H1 (cell line): ENCODE measurements at regions not wholly inside any gene's neighbourhood (a gene's known extent, or its start where the extent isn't known, plus 50 kb on each side); places are given as distances from the start of the nearest gene placed in this dataset.

Experiments
- CTCF ChIA-PET: fragments of 300-600 bp; sonication (Branson Sonifier 250); formaldehyde crosslinking; loops from one replicate; lab custom pipeline; 2021; ENCODE audit not compliant: partially characterized antibody; lab: Charles Lee
- POLR2A ChIA-PET: fragments of 300-600 bp; sonication (Branson Sonifier 250); formaldehyde crosslinking; loops from one replicate; lab custom pipeline; 2021; ENCODE audit warnings: inconsistent platforms; ENCODE audit not compliant: partially characterized antibody; lab: Charles Lee
- DNase-seq, 2 experiments: peaks; one replicate each; pipeline versions ENCODE4 v3.0.0 to v3.0.0-alpha.2; 2010 to 2022; ENCODE audit warnings: low spot score in 2 of 2, low read depth in 1 of 2, mixed read lengths in 1 of 2
- FAIRE-seq: peaks from 2 replicates; lab custom pipeline; 2011; peaks lifted over from hg19 to GRCh38; lab: Jason Lieb, UNC
- H2AFZ ChIP-seq: 2 replicates; pipeline ENCODE4 v1.8.1; 2012; ENCODE audit warnings: low read length, inconsistent platforms
- H2AK5ac ChIP-seq: 2 replicates; pipeline ENCODE4 v1.6.1; 2013; ENCODE audit warnings: low read depth, low read length
- H2BK120ac ChIP-seq: replicated peaks from 2 replicates; pipeline ENCODE3; 2013; ENCODE audit warnings: low read depth, low read length, inconsistent platforms
- H2BK12ac ChIP-seq: 2 replicates; pipeline ENCODE4 v1.6.1; 2013; ENCODE audit warnings: low read depth, low read length
- H2BK15ac ChIP-seq: 2 replicates; pipeline ENCODE4 v1.6.1; 2013; ENCODE audit warnings: low read length
- H2BK20ac ChIP-seq: 2 replicates; pipeline ENCODE4 v1.6.1; 2013; ENCODE audit warnings: low read length
- H2BK5ac ChIP-seq: 2 replicates; pipeline ENCODE4 v1.6.1; 2013; ENCODE audit warnings: low read depth, low read length
- H3K14ac ChIP-seq: 2 replicates; pipeline ENCODE4 v1.6.1; 2013; ENCODE audit warnings: inconsistent platforms; ENCODE audit not compliant: insufficient read length
- H3K18ac ChIP-seq: 2 replicates; pipeline ENCODE4 v1.6.1; 2013; ENCODE audit warnings: low read length; ENCODE audit errors: extremely low read depth
- H3K23ac ChIP-seq: 2 replicates; pipeline ENCODE4 v1.6.1; 2013; ENCODE audit warnings: inconsistent platforms; ENCODE audit not compliant: insufficient read length
- H3K23me2 ChIP-seq: 2 replicates; pipeline ENCODE4 v1.6.1; 2013; ENCODE audit warnings: low read depth, low read length
- H3K27ac ChIP-seq: 2 replicates; pipeline ENCODE4 v1.6.1; 2011; ENCODE audit warnings: low read depth, low read length, inconsistent platforms
- H3K27me3 ChIP-seq, 4 experiments: replicated peaks in 1 of 4; 1 replicate in 1 of 4; 2 replicates in 3 of 4; pipeline versions ENCODE4 v1.6.1 to v1.8.1; 2011 to 2013; ENCODE audit warnings: low read length in 3 of 4, mild to moderate bottlenecking in 3 of 4, inconsistent platforms in 2 of 4, mixed read lengths in 2 of 4, moderate library complexity in 1 of 4; ENCODE audit not compliant: control insufficient read depth in 3 of 4, insufficient read depth in 3 of 4; ENCODE audit errors: extremely low read depth in 1 of 4
- H3K36me3 ChIP-seq, 4 experiments: 2 replicates each; pipeline versions ENCODE4 v1.6.1 to v1.8.1; 2011 to 2013; ENCODE audit warnings: mild to moderate bottlenecking in 4 of 4, low read length in 3 of 4, moderate library complexity in 2 of 4, control low read depth in 1 of 4, inconsistent platforms in 1 of 4; ENCODE audit not compliant: insufficient read depth in 4 of 4, control insufficient read depth in 2 of 4
- H3K4ac ChIP-seq: replicated peaks from 2 replicates; pipeline ENCODE3; 2013; ENCODE audit warnings: low read length, low read depth, mixed read lengths, inconsistent platforms; ENCODE audit not compliant: insufficient read length
- H3K4me1 ChIP-seq, 4 experiments: replicated peaks in 1 of 4; 1 replicate in 1 of 4; 2 replicates in 3 of 4; pipeline versions ENCODE4 v1.6.1 to v1.8.1; 2011 to 2013; ENCODE audit warnings: low read length in 3 of 4, inconsistent platforms in 2 of 4, mixed read lengths in 1 of 4; ENCODE audit not compliant: insufficient read depth in 4 of 4, control insufficient read depth in 3 of 4
- H3K4me2 ChIP-seq, 2 experiments: 2 replicates each; pipeline versions ENCODE4 v1.6.1 to v1.8.1; 2011 to 2013; ENCODE audit warnings: low read depth in 2 of 2, low read length in 2 of 2, control low read depth in 1 of 2, inconsistent platforms in 1 of 2, mild to moderate bottlenecking in 1 of 2; ENCODE audit not compliant: insufficient read depth in 1 of 2
- H3K4me3 ChIP-seq, 4 experiments: fragments of 200-600, 300-600 bp in 1 of 4; sonication (generic), shearing (Covaris generic), sonication (Bioruptor Twin) in 1 of 4; 2 replicates each; pipeline versions ENCODE4 v1.5.1 to v1.8.1; 2011 to 2016; ENCODE audit warnings: low read length in 4 of 4, low read depth in 3 of 4, control low read depth in 2 of 4, inconsistent platforms in 2 of 4, mild to moderate bottlenecking in 2 of 4, mixed read lengths in 1 of 4, moderate library complexity in 1 of 4; ENCODE audit not compliant: insufficient read depth in 2 of 4; ENCODE audit errors: extremely low read depth in 1 of 4
- H3K56ac ChIP-seq: replicated peaks from 2 replicates; pipeline ENCODE3; 2013; ENCODE audit warnings: low read depth, mild to moderate bottlenecking, mixed read lengths, low read length, inconsistent platforms; ENCODE audit not compliant: insufficient read length
- H3K79me1 ChIP-seq: 2 replicates; pipeline ENCODE4 v1.6.1; 2013; ENCODE audit warnings: low read depth, low read length, control low read depth
- H3K79me2 ChIP-seq, 2 experiments: 2 replicates each; pipeline versions ENCODE4 v1.6.1 to v1.8.1; 2012 to 2013; ENCODE audit warnings: low read length in 2 of 2, mild to moderate bottlenecking in 2 of 2, inconsistent platforms in 1 of 2; ENCODE audit not compliant: insufficient read depth in 2 of 2, control insufficient read depth in 1 of 2
- H3K9ac ChIP-seq, 4 experiments: replicated peaks in 1 of 4; 1 replicate in 1 of 4; 2 replicates in 3 of 4; pipeline versions ENCODE4 v1.6.1 to v1.8.1; 2011 to 2013; ENCODE audit warnings: low read depth in 3 of 4, low read length in 3 of 4, control low read depth in 2 of 4, mild to moderate bottlenecking in 2 of 4, moderate library complexity in 2 of 4, inconsistent platforms in 1 of 4; ENCODE audit errors: extremely low read depth in 1 of 4
- H3K9me3 ChIP-seq, 2 experiments: 2 replicates each; pipeline versions ENCODE4 v1.6.1 to v1.8.1; 2012 to 2013; ENCODE audit warnings: mild to moderate bottlenecking in 2 of 2, moderate library complexity in 2 of 2, control low read depth in 1 of 2, inconsistent platforms in 1 of 2, low read depth in 1 of 2, low read length in 1 of 2, mixed read lengths in 1 of 2; ENCODE audit not compliant: insufficient read depth in 2 of 2
- H4K20me1 ChIP-seq, 2 experiments: replicated peaks in 1 of 2; 2 replicates each; pipeline versions ENCODE3 to v1.8.1; 2011 to 2013; ENCODE audit warnings: inconsistent platforms in 2 of 2, low read length in 2 of 2, mild to moderate bottlenecking in 1 of 2; ENCODE audit not compliant: insufficient read depth in 2 of 2, control insufficient read depth in 1 of 2
- H4K5ac ChIP-seq: 2 replicates; pipeline ENCODE4 v1.6.1; 2013; ENCODE audit warnings: low read length, low read depth, mixed read lengths, inconsistent platforms; ENCODE audit not compliant: insufficient read length
- H4K8ac ChIP-seq: 2 replicates; pipeline ENCODE4 v1.8.0; 2013; ENCODE audit warnings: mild to moderate bottlenecking, moderate library complexity, low read length, inconsistent platforms; ENCODE audit not compliant: insufficient read depth; ENCODE audit errors: extremely low read depth
- H4K91ac ChIP-seq: replicated peaks from 2 replicates; pipeline ENCODE3; 2013; ENCODE audit warnings: low read length, mixed read lengths, inconsistent platforms; ENCODE audit not compliant: insufficient read length
- POU5F1 ChIP-seq: IDR thresholded peaks from 2 replicates; pipeline ENCODE4 v1.6.1; 2011; ENCODE audit warnings: low read depth, mild to moderate bottlenecking, low read length, moderate library complexity
- WGBS, 2 experiments: shearing (Covaris generic) in 1 of 2; methylation state at CpG; one replicate each; pipeline versions ENCODE4 v1.1.6 to v1.1.7; 2013 to 2015; ENCODE audit warnings: low lambda C conversion rate in 2 of 2, mixed read lengths in 2 of 2, inconsistent platforms in 1 of 2, low coverage in 1 of 2, missing lambda C conversion rate in 1 of 2; ENCODE audit not compliant: insufficient replicate concordance in 2 of 2, insufficient coverage in 1 of 2, insufficient read length in 1 of 2; ENCODE audit errors: extremely low coverage in 1 of 2, missing lambda C conversion rate in 1 of 2; 5-methylcytosine and 5-hydroxymethylcytosine counted together

- CTCF ChIA-PET: interaction anchor here (1.2 to 2.0 kb wide), 3 partner anchors 10 to 19 kb away, joined by 5 to 7 read pairs (median 6); no protein-coding TSS in a partner anchor
- no peak overlapping the region for H3K4ac ChIP-seq
Measured at GRCh38 chr16:17564856-17565255, 94.1 kb upstream of the XYLT1 start.

More at GRCh38 chr16:17564856-17565255, 94.1 kb upstream of the XYLT1 start:
- H2BK15ac ChIP-seq: no peak overlapping the region
- no peaks in the 10 kb centered on the region for H3K23me2 ChIP-seq
- no peak for TF ChIP-seq POU5F1
- H3K79me2 ChIP-seq: no peaks in the 10 kb centered on the region
- H2BK12ac ChIP-seq: no peak overlapping the region
- no peak overlapping the region for H3K18ac ChIP-seq
- 76% methylated on average over 6 of the region's 6 CpGs; no CpG with 5 or more reads in 1 of the 2 experiments for WGBS, 2 experiments
- H4K20me1 ChIP-seq: no peaks in the 10 kb centered on the region
- H3K27ac ChIP-seq: no peak overlapping the region
- no peak overlapping the region for H2AK5ac ChIP-seq
- no peak overlapping the region for H3K23ac ChIP-seq
- POLR2A ChIA-PET: no interaction called here
- H3K27me3 ChIP-seq: no peaks in the 10 kb centered on the region
- no peak overlapping the region for H3K4me2 ChIP-seq
- no peaks in the 10 kb centered on the region for H3K36me3 ChIP-seq
- H2BK5ac ChIP-seq: no peak overlapping the region
- no peak overlapping the region for H2BK120ac ChIP-seq
- H3K9me3 ChIP-seq: peaks cover 0 to 3% of the 10 kb centered on the region in 2 experiments; a peak in 1 of 4 replicates
- no peak overlapping the region for H4K91ac ChIP-seq
- no peak overlapping the region for H4K8ac ChIP-seq
- no peak overlapping the region for H3K56ac ChIP-seq
- no peak overlapping the region for H2AFZ ChIP-seq
- no peaks in the 10 kb centered on the region for H3K79me1 ChIP-seq
- no peak overlapping the region for H3K9ac ChIP-seq
- H3K4me3 ChIP-seq: no peak overlapping the region
- H4K5ac ChIP-seq: no peak overlapping the region
- H2BK20ac ChIP-seq: no peak overlapping the region
- H3K4me1 ChIP-seq: no peaks in the 10 kb centered on the region
- no peak overlapping the region for H3K14ac ChIP-seq
- FAIRE-seq (no peak), DNase-seq (no peak)
